ENCODE measurements at regions not wholly inside any gene's neighbourhood (a gene's known extent, or its start where the extent isn't known, plus 50 kb on each side); places are given as distances from the start of the nearest gene placed in this dataset.
A peak's percentile ranks its signal among the peaks of the same experiment; 100 is the strongest.

- Histone ChIP-seq H3K4me3 (no peak overlapping the region), H3K4me1 (no peaks in the 10 kb centered on the region), H3K27me3 (no peaks in the 10 kb centered on the region), H3K27ac (no peak overlapping the region), H3K36me3 (no peaks in the 10 kb centered on the region), H3K9me3 (no peaks in the 10 kb centered on the region)
- intact Hi-C loops (cut with DNase I), result no loop called here
- no peak for TF ChIP-seq CTCF (IDR thresholded peaks at IDR 0.05)
- DNase-seq (ENCODE audit: low spot score in 2 of 2), result peak in 1 of 2 donors; percentile 35
Measured at GRCh38 chr3:195003893-195004289, 267.1 kb downstream of the XXYLT1 start.

GRCh38 chr3:195004512-195005250 is 266.3 kb downstream of the XXYLT1 start:
- Histone ChIP-seq H3K27ac (no peak overlapping the region), H3K4me1 (no peaks in the 10 kb centered on the region), H3K36me3 (no peaks in the 10 kb centered on the region), H3K4me3 (no peak overlapping the region), H3K9me3 (no peaks in the 10 kb centered on the region), H3K27me3 (no peaks in the 10 kb centered on the region)
- no peak for TF ChIP-seq CTCF (IDR thresholded peaks at IDR 0.05)
- intact Hi-C loops (cut with DNase I), result no loop called here
- peak in 1 of 2 donors; percentile 42 for DNase-seq (ENCODE audit: low spot score in 2 of 2)

- Histone ChIP-seq H3K27me3 (no peaks in the 10 kb centered on the region), H3K4me3 (no peak overlapping the region), H3K4me1 (no peaks in the 10 kb centered on the region), H3K27ac (no peak overlapping the region), H3K36me3 (no peaks in the 10 kb centered on the region), H3K9me3 (no peaks in the 10 kb centered on the region)
- DNase-seq (ENCODE audit: low spot score in 2 of 2), result peak in 1 of 2 donors; percentile 15
- TF ChIP-seq CTCF (IDR thresholded peaks at IDR 0.05), result no peak
- intact Hi-C loops (cut with DNase I), result no loop called here
Measured at GRCh38 chr3:195005251-195005620, 265.7 kb downstream of the XXYLT1 start.

GRCh38 chr3:195005759-195006510 is 265.0 kb downstream of the XXYLT1 start:
- TF ChIP-seq CTCF (IDR thresholded peaks at IDR 0.05), result no peak
- intact Hi-C loops (cut with DNase I), result no loop called here
- H3K36me3 ChIP-seq, result no peaks in the 10 kb centered on the region

GRCh38 chr3:195007151-195007550 is 263.8 kb downstream of the XXYLT1 start:
- Histone ChIP-seq H3K4me1 (no peaks in the 10 kb centered on the region), H3K27me3 (no peaks in the 10 kb centered on the region), H3K27ac (no peak overlapping the region), H3K9me3 (no peaks in the 10 kb centered on the region), H3K36me3 (no peaks in the 10 kb centered on the region), H3K4me3 (no peak overlapping the region)
- TF ChIP-seq CTCF (IDR thresholded peaks at IDR 0.05), result no peak
- intact Hi-C loops (cut with DNase I), result no loop called here
- peak in 1 of 2 donors; percentile 3 for DNase-seq (ENCODE audit: low spot score in 2 of 2)

More at GRCh38 chr3:195005759-195006510, 265.0 kb downstream of the XXYLT1 start:
- Histone ChIP-seq H3K4me1 (no peaks in the 10 kb centered on the region), H3K4me3 (no peak overlapping the region), H3K9me3 (no peaks in the 10 kb centered on the region), H3K27me3 (no peaks in the 10 kb centered on the region), H3K27ac (no peak overlapping the region)
- DNase-seq (ENCODE audit: low spot score in 2 of 2), result peak in 1 of 2 donors; percentile 46

Data from ascending aorta (tissue), 2 donors.